OCI-LY7 (cell line): ENCODE measurements at regions not wholly inside any gene's neighbourhood (a gene's known extent, or its start where the extent isn't known, plus 50 kb on each side); places are given as distances from the start of the nearest gene placed in this dataset.

Experiments
- BruUV-seq: library from RNA; stranded (reverse); fragments of 400-500 nt; replicated peaks from 2 replicates; lab custom pipeline; 2021; lab: Mats Ljungman, UMichigan
- CTCF ChIA-PET: fragments of 300-600 bp; sonication (Branson Sonifier 250); formaldehyde crosslinking; loops from one replicate; lab custom pipeline; 2022; ENCODE audit warnings: antibody characterized with exemption; ENCODE audit not compliant: unreplicated experiment; lab: Charles Lee
- POLR2A ChIA-PET: fragments of 300-600 bp; sonication (Branson Sonifier 250); formaldehyde crosslinking; loops from one replicate; lab custom pipeline; 2022; ENCODE audit warnings: antibody characterized with exemption; lab: Charles Lee
- DNase-seq: peaks from one replicate; pipeline ENCODE4 v3.0.0-alpha.2; 2015; ENCODE audit warnings: low spot score
- H2AFZ ChIP-seq: fragments of 200-600 bp; sonication (generic), shearing (Covaris generic); 2 replicates; pipeline ENCODE4 v1.6.1; 2014; ENCODE audit warnings: mild to moderate bottlenecking, antibody characterized with exemption, low read length, moderate library complexity
- H3K27ac ChIP-seq: fragments of 200-600 bp; sonication (generic); 2 replicates; pipeline ENCODE4 v1.5.1; 2014; ENCODE audit warnings: mixed run types, low read depth, mild to moderate bottlenecking, moderate library complexity, low read length, inconsistent platforms; ENCODE audit not compliant: poor library complexity, severe bottlenecking
- H3K36me3 ChIP-seq: fragments of 200-600 bp; sonication (generic); 2 replicates; pipeline ENCODE4 v1.6.1; 2014; ENCODE audit warnings: mild to moderate bottlenecking, antibody characterized with exemption, low read length, moderate library complexity, mixed read lengths; ENCODE audit not compliant: insufficient read depth
- H3K4me1 ChIP-seq: fragments of 200-600 bp; sonication (generic); 2 replicates; pipeline ENCODE4 v1.5.1; 2014; ENCODE audit warnings: mild to moderate bottlenecking, low read length; ENCODE audit not compliant: insufficient read depth, poor library complexity, severe bottlenecking
- H3K4me2 ChIP-seq: fragments of 200-600 bp; sonication (generic); 2 replicates; pipeline ENCODE4 v1.6.1; 2014; ENCODE audit warnings: mild to moderate bottlenecking, low read length
- H3K4me3 ChIP-seq: fragments of 200-600 bp; sonication (generic); 2 replicates; pipeline ENCODE4 v1.5.1; 2014; ENCODE audit warnings: mild to moderate bottlenecking, low read depth, low read length; ENCODE audit not compliant: poor library complexity, severe bottlenecking
- H3K79me2 ChIP-seq: fragments of 200-600 bp; sonication (generic); 2 replicates; pipeline ENCODE4 v1.6.1; 2016; ENCODE audit warnings: low read depth, mild to moderate bottlenecking, low read length, moderate library complexity, mixed read lengths; ENCODE audit not compliant: insufficient read depth
- H3K9me2 ChIP-seq: fragments of 200-600 bp; sonication (generic); 2 replicates; pipeline ENCODE4 v1.6.1; 2016; ENCODE audit warnings: mild to moderate bottlenecking, low read length, mixed read lengths; ENCODE audit not compliant: insufficient read depth
- H3K9me3 ChIP-seq: fragments of 200-600 bp; sonication (generic); 2 replicates; pipeline ENCODE4 v1.6.1; 2014; ENCODE audit warnings: mild to moderate bottlenecking, mixed run types, low read length, mixed read lengths
- H4K20me1 ChIP-seq: fragments of 200-600 bp; sonication (generic); 2 replicates; pipeline ENCODE4 v1.6.1; 2014; ENCODE audit warnings: mild to moderate bottlenecking, antibody characterized with exemption, low read length, moderate library complexity, mixed read lengths; ENCODE audit not compliant: insufficient read depth
- CTCF ChIP-seq: fragments of 200-600 bp; sonication (generic); conservative IDR thresholded peaks from 2 replicates; pipeline ENCODE4 v1.5.1; 2014; ENCODE audit warnings: mild to moderate bottlenecking, antibody characterized with exemption, low read length, moderate library complexity, mixed read lengths
- EZH2phosphoT487 ChIP-seq: fragments of 200-600 bp; sonication (generic); IDR thresholded peaks from 2 replicates; pipeline ENCODE4 v1.6.1; 2018; ENCODE audit warnings: low read depth, borderline replicate concordance, mild to moderate bottlenecking, mixed run types, antibody characterized with exemption, low read length, moderate library complexity, mixed read lengths
- intact Hi-C: fragments of 100-400 bp; cut with micrococcal nuclease; formaldehyde crosslinking; loops from one replicate; pipeline ENCODE4 v1.10.0; 2022; ENCODE audit not compliant: unreplicated experiment

- H4K20me1 ChIP-seq = no peaks in the 10 kb centered on the region
- no peak overlapping the region for H3K27ac ChIP-seq
- no peak overlapping the region for H3K4me3 ChIP-seq
- H3K4me1 ChIP-seq = no peaks in the 10 kb centered on the region
- DNase-seq = no peak
- no peaks in the 10 kb centered on the region for H3K79me2 ChIP-seq
- no TSS peak for BruUV-seq
- H3K4me2 ChIP-seq = no peak overlapping the region
- no peak for TF ChIP-seq EZH2phosphoT487
- no peak for TF ChIP-seq CTCF
- peaks cover 12% of the 10 kb centered on the region; the same call in 1 of the 2 replicates for H3K9me3 ChIP-seq
- H2AFZ ChIP-seq = no peak overlapping the region
- H3K36me3 ChIP-seq = no peaks in the 10 kb centered on the region
- ChIA-PET POLR2A (no interaction called here), CTCF (no interaction called here)
- intact Hi-C loops = no loop called here
- H3K9me2 ChIP-seq = no peaks in the 10 kb centered on the region
Observed at GRCh38 chr5:3326841-3327232, 268.8 kb upstream of the IRX1 start.

- Histone ChIP-seq H3K4me1 (no peaks in the 10 kb centered on the region), H4K20me1 (no peaks in the 10 kb centered on the region), H3K27ac (no peak overlapping the region), H3K9me2 (no peaks in the 10 kb centered on the region), H3K79me2 (no peaks in the 10 kb centered on the region), H3K4me2 (no peak overlapping the region), H3K36me3 (no peaks in the 10 kb centered on the region), H3K9me3 (peaks cover 12% of the 10 kb centered on the region; the same call in 1 of the 2 replicates), H3K4me3 (no peak overlapping the region), H2AFZ (no peak overlapping the region)
- TF ChIP-seq CTCF (no peak), EZH2phosphoT487 (no peak)
- no peak for DNase-seq
- BruUV-seq = no TSS peak
- ChIA-PET POLR2A (no interaction called here), CTCF (no interaction called here)
- intact Hi-C loops = no loop called here
Observed at GRCh38 chr5:3325972-3326840, 269.4 kb upstream of the IRX1 start.
